Activated naive CD4-positive, alpha-beta T cell treated with anti-CD3 and anti-CD28 coated beads for 36 hours (primary cell): ENCODE measurements at regions not wholly inside any gene's neighbourhood (a gene's known extent, or its start where the extent isn't known, plus 50 kb on each side); places are given as distances from the start of the nearest gene placed in this dataset.

ENCODE experiments used
- CTCF ChIA-PET: fragments of 350-600 bp; sonication (Branson Sonifier 250); formaldehyde crosslinking; loops from one replicate; lab custom pipeline; 2021; ENCODE audit warnings: antibody characterized with exemption; lab: Charles Lee
- DNase-seq: peaks from one replicate; pipeline ENCODE4 v3.0.0-alpha.2; 2020
- H3K27ac Mint-ChIP-seq: one replicate; pipeline ENCODE4 v1.8.0; 2021; ENCODE audit warnings: mild to moderate bottlenecking, mixed read lengths
- H3K27me3 Mint-ChIP-seq: one replicate; pipeline ENCODE4 v1.8.0; 2021; ENCODE audit warnings: low read depth, mixed read lengths
- H3K36me3 Mint-ChIP-seq: one replicate; pipeline ENCODE4 v1.8.0; 2021; ENCODE audit warnings: low read depth, mixed read lengths
- H3K4me1 Mint-ChIP-seq: one replicate; pipeline ENCODE4 v1.8.0; 2021; ENCODE audit warnings: low read depth, mixed read lengths
- H3K4me3 Mint-ChIP-seq: one replicate; pipeline ENCODE4 v1.8.0; 2021; ENCODE audit warnings: mild to moderate bottlenecking, moderate library complexity, mixed read lengths
- H3K9me3 Mint-ChIP-seq: one replicate; pipeline ENCODE4 v1.8.0; 2021; ENCODE audit warnings: mixed read lengths
- intact Hi-C: fragments of 100-400 bp; cut with micrococcal nuclease; formaldehyde crosslinking; loops from one replicate; pipeline ENCODE4 v1.15.1; 2023

DNA sequence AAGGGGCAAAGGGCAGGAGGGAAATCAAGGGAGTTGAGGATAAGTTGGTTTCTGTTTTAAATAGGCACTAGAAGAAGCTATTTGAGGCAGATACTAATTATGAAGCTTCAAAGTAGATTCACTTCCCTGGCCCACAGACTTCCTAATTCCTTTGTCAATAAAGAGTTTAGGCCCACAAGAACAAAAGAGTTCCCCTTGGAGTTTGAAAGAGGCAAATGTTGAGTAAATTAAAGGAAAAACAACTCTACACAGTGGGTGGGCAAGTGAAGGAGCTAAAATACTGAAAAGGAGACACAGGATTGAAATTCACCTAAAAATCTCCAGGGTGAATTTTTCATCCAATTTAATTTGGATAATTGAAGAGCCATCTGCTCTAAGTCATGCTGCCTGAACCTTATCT is 411.7 kb upstream of the RORA start:
- Mint-ChIP-seq H3K36me3 (no peaks in the 10 kb centered on the region), H3K27me3 (peaks cover 22% of the 10 kb centered on the region), H3K9me3 (no peaks in the 10 kb centered on the region), H3K4me1 (no peaks in the 10 kb centered on the region), H3K27ac (no peak overlapping the region), H3K4me3 (no peak overlapping the region)
- no peak for DNase-seq
- intact Hi-C loops, result no loop called here
- CTCF ChIA-PET, result interaction anchor here (1.0 kb wide), 1 partner anchor 193 kb away, joined by 3 read pairs; no protein-coding TSS in a partner anchor

- H3K4me1 Mint-ChIP-seq, result no peaks in the 10 kb centered on the region
- no peaks in the 10 kb centered on the region for H3K9me3 Mint-ChIP-seq
- CTCF ChIA-PET, result no interaction called here
- intact Hi-C loops, result no loop called here
- H3K27ac Mint-ChIP-seq, result no peak overlapping the region
- no peak overlapping the region for H3K4me3 Mint-ChIP-seq
- H3K27me3 Mint-ChIP-seq, result peaks cover 19% of the 10 kb centered on the region
- H3K36me3 Mint-ChIP-seq, result no peaks in the 10 kb centered on the region
- DNase-seq, result no peak
These were observed 410.4 kb upstream of the RORA start for GRCh38 chr15:61639491-61639890.

DNA sequence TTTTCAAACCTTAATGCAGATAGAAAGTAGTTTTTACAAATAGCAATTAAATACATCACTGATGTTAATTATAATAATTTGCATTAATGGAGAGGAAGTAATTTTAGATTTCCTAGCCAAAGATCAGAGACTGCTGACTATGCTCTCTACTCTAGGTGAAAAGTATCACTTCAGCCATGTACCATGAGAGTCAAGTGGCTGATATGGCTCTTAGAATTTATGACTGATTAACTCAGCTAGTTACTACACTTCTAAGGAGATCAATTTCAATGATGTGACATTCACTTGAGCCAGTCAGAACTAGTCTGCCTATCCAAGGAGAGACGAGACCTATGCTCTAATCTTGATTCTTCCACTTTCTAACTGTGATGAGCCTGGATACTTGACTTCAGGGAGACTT is 405.7 kb upstream of the RORA start:
- intact Hi-C loops, result no loop called here
- H3K4me1 Mint-ChIP-seq, result no peaks in the 10 kb centered on the region
- CTCF ChIA-PET, result interaction anchor here (0.6 to 1.4 kb wide), 2 partner anchors 13 to 1055 kb away, joined by 3 to 4 read pairs; no protein-coding TSS in a partner anchor
- H3K36me3 Mint-ChIP-seq, result no peaks in the 10 kb centered on the region
- no peak overlapping the region for H3K27ac Mint-ChIP-seq
- no peaks in the 10 kb centered on the region for H3K9me3 Mint-ChIP-seq
- no peak overlapping the region for H3K4me3 Mint-ChIP-seq
- DNase-seq, result no peak
- H3K27me3 Mint-ChIP-seq, result peaks cover 23% of the 10 kb centered on the region

DNA sequence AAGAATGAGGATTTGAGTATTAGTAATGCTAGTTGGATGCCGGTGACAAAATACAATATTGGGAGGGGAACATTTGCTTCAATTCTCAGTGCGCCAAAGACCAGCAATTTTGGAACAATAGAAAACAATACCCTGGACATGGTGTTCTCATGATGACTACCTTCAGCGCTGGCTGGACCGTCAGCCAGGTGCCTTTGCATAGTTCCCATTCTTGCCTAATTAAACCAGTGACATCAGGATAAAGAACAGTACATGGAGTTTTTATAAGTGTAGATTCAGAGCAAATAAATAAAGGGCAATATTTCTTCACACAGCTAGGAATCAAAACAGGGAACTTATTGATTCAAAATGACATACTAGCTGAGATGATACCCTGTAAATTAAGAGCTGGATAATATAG is 404.8 kb upstream of the RORA start:
- Mint-ChIP-seq H3K27me3 (peaks cover 23% of the 10 kb centered on the region), H3K4me3 (no peak overlapping the region), H3K27ac (no peak overlapping the region), H3K36me3 (no peaks in the 10 kb centered on the region), H3K4me1 (no peaks in the 10 kb centered on the region), H3K9me3 (no peaks in the 10 kb centered on the region)
- intact Hi-C loops, result no loop called here
- DNase-seq, result no peak
- CTCF ChIA-PET, result interaction anchor here (0.6 to 1.4 kb wide), 2 partner anchors 12 to 1054 kb away, joined by 3 to 4 read pairs; no protein-coding TSS in a partner anchor

DNA sequence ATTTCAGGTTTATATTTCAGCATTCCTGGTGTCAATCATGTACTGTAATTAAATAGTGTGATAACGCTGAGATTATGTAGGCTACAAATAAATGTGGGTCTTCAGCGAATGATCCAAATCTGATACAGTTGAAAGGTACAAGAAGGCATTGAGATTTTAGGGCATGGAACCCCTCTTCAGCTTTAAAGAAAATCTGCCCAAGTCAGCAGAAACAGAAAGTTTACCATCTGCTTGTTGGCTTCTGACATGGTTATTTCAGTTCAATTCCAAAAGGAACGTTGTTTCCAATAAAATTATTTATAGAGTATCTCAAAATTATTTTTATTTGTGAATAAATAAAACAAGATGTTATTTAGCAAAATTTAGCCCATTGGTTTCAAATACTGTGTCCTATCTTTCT is 400.2 kb upstream of the RORA start:
- intact Hi-C loops, result no loop called here
- peaks cover 18% of the 10 kb centered on the region for H3K27me3 Mint-ChIP-seq
- CTCF ChIA-PET, result no interaction called here

GRCh38 chr15:61624950-61625349 is 395.8 kb upstream of the RORA start:
- no peak overlapping the region for H3K27ac Mint-ChIP-seq
- no peaks in the 10 kb centered on the region for H3K9me3 Mint-ChIP-seq
- no peak for DNase-seq
- no peak overlapping the region for H3K4me3 Mint-ChIP-seq
- intact Hi-C loops, result no loop called here
- H3K4me1 Mint-ChIP-seq, result no peaks in the 10 kb centered on the region
- no peaks in the 10 kb centered on the region for H3K36me3 Mint-ChIP-seq
- H3K27me3 Mint-ChIP-seq, result peaks cover 18% of the 10 kb centered on the region
- CTCF ChIA-PET, result no interaction called here

More for the DNA sequence above, 400.2 kb upstream of the RORA start:
- Mint-ChIP-seq H3K27ac (no peak overlapping the region), H3K36me3 (no peaks in the 10 kb centered on the region), H3K4me3 (no peak overlapping the region), H3K9me3 (no peaks in the 10 kb centered on the region), H3K4me1 (no peaks in the 10 kb centered on the region)
- no peak for DNase-seq

DNA sequence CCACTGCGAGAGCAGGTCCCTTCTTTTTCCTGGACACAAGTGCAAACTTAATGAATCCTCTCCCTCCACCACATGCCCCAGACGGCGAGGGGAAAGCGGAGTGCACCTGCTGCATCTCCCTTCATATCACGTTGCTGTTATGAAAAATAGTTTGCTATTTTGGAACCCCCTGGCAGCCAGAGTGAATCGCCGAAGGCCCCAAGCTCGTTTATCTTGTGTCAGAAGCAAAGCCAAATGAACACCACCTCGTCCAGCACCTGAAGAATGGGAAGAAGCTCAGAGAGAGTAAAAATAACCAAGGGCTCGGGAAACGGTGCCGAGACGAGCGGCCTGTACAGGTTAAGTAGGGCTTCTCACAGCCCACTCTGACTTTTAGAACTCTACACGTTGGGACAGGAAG is 394.6 kb upstream of the RORA start:
- H3K4me1 Mint-ChIP-seq, result no peaks in the 10 kb centered on the region
- H3K27me3 Mint-ChIP-seq, result peaks cover 18% of the 10 kb centered on the region
- H3K27ac Mint-ChIP-seq, result no peak overlapping the region
- no peaks in the 10 kb centered on the region for H3K9me3 Mint-ChIP-seq
- H3K36me3 Mint-ChIP-seq, result no peaks in the 10 kb centered on the region
- H3K4me3 Mint-ChIP-seq, result no peak overlapping the region
- intact Hi-C loops, result no loop called here
- DNase-seq, result no peak
- CTCF ChIA-PET, result no interaction called here

DNA sequence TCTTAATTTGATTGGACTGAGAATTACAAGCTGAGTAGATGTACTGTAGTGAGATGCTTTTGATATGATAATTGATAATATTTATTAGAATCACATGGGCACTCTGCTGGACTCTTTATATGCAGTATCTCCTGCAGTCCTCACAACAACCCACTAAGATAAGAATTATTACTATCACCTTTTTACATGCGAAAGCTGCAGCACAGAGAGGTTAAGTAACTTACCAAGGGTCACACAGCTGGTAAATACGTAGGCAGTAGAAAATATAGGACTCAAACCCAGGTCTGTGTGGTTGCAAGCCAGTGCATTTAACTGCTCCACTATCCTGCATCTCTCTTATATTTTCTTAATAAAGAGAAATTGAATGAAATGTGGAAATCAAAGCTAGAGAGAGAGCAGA is 392.8 kb upstream of the RORA start:
- no peak for DNase-seq
- Mint-ChIP-seq H3K27me3 (peaks cover 15% of the 10 kb centered on the region), H3K36me3 (no peaks in the 10 kb centered on the region), H3K4me1 (no peaks in the 10 kb centered on the region), H3K27ac (no peak overlapping the region), H3K4me3 (no peak overlapping the region), H3K9me3 (peaks cover 5% of the 10 kb centered on the region)
- intact Hi-C loops, result loop anchor here (2.0 kb wide), 1 partner anchor 455 kb away; no protein-coding TSS in a partner anchor
- CTCF ChIA-PET, result interaction anchor here (0.7 to 1.4 kb wide), 5 partner anchors 13 to 454 kb away, joined by 3 to 4 read pairs (median 3); no protein-coding TSS in a partner anchor

DNA sequence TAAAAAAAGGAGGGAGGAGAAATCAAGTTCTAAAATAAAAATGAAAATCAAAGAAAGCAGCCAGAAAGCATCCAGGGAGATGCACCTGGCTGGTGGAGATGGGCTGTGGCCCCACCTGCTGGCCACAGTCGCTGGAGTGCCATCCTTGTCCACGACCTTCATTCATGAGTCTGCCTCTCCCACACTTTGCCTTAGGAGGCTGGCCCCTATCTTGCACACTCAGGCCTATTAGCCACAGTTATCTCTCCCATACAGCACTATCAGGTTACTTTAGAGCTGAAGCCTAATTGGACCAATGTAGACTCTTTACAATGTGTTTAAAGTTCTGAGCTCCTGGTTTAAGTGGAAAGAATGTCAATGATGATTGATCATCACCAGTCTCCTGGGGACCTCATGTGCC is 392.0 kb upstream of the RORA start:
- peaks cover 9% of the 10 kb centered on the region for H3K9me3 Mint-ChIP-seq
- CTCF ChIA-PET, result interaction anchor here (0.7 to 1.4 kb wide), 5 partner anchors 14 to 1244 kb away, joined by 3 to 4 read pairs (median 3); no protein-coding TSS in a partner anchor
- peak; percentile 32 for DNase-seq
- H3K27me3 Mint-ChIP-seq, result peaks cover 11% of the 10 kb centered on the region
- no peak overlapping the region for H3K27ac Mint-ChIP-seq
- intact Hi-C loops, result loop anchor here (2.0 kb wide), 1 partner anchor 454 kb away; no protein-coding TSS in a partner anchor
- H3K4me3 Mint-ChIP-seq, result no peak overlapping the region
- no peaks in the 10 kb centered on the region for H3K4me1 Mint-ChIP-seq
- H3K36me3 Mint-ChIP-seq, result no peaks in the 10 kb centered on the region

- intact Hi-C loops, result loop anchor here (2.0 kb wide), 1 partner anchor 453 kb away; no protein-coding TSS in a partner anchor
- Mint-ChIP-seq H3K27me3 (peaks cover 11% of the 10 kb centered on the region), H3K4me3 (no peak overlapping the region), H3K27ac (no peak overlapping the region), H3K9me3 (peaks cover 13% of the 10 kb centered on the region), H3K36me3 (no peaks in the 10 kb centered on the region), H3K4me1 (no peaks in the 10 kb centered on the region)
- DNase-seq, result no peak
- CTCF ChIA-PET, result interaction anchor here (0.8 to 1.0 kb wide), 4 partner anchors 425 to 454 kb away, joined by 3 to 4 read pairs (median 4); no protein-coding TSS in a partner anchor
These were observed 391.0 kb upstream of the RORA start for GRCh38 chr15:61620151-61620550.

DNA sequence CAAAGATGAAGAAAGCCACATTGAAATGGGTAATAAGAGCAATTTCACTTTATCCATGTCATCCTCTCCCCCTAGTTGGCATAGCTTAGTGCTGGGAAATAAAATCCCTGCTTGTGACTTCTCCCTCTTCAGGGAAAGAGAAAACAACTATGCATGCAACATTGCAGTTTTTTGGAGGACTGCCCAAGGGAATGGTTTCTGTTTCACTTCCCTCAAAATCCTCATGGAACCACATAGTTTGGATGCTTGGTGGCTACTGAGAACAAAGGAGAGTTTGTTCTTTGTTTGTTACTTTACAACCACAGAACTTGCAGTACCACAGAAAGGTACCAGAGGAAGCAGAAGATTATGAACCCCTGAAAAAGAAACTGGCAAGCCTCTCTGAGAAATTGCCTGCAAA is 384.6 kb upstream of the RORA start:
- H3K9me3 Mint-ChIP-seq, result peaks cover 25% of the 10 kb centered on the region
- H3K27me3 Mint-ChIP-seq, result peaks cover 19% of the 10 kb centered on the region
- no peak overlapping the region for H3K27ac Mint-ChIP-seq
- H3K4me1 Mint-ChIP-seq, result no peaks in the 10 kb centered on the region
- CTCF ChIA-PET, result no interaction called here
- intact Hi-C loops, result no loop called here
- no peak for DNase-seq
- no peak overlapping the region for H3K4me3 Mint-ChIP-seq
- no peaks in the 10 kb centered on the region for H3K36me3 Mint-ChIP-seq

DNA sequence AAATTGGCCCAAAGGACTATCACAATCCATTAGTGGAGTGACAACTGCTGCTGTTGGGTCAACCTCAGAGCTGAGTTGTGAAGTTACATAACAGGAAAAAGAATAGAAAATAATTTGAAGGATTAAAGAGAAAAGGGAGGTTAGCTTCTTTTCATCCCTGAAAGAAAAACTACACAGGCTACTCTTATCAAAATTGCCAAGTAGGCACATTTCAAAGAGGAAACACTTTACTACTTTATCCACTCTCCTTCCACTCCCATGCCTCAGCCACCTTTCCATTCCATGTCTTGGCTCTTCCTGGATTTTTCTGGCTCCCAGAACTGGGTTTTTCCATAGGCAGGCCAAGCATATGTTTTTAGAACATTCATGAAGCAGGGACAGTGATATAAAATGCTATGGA is 384.0 kb upstream of the RORA start:
- Mint-ChIP-seq H3K4me3 (no peak overlapping the region), H3K9me3 (peaks cover 25% of the 10 kb centered on the region), H3K36me3 (no peaks in the 10 kb centered on the region), H3K27ac (no peak overlapping the region), H3K27me3 (peaks cover 19% of the 10 kb centered on the region), H3K4me1 (no peaks in the 10 kb centered on the region)
- intact Hi-C loops, result no loop called here
- CTCF ChIA-PET, result interaction anchor here (0.6 kb wide), 1 partner anchor 1892 kb away, joined by 3 read pairs; no protein-coding TSS in a partner anchor
- DNase-seq, result no peak

DNA sequence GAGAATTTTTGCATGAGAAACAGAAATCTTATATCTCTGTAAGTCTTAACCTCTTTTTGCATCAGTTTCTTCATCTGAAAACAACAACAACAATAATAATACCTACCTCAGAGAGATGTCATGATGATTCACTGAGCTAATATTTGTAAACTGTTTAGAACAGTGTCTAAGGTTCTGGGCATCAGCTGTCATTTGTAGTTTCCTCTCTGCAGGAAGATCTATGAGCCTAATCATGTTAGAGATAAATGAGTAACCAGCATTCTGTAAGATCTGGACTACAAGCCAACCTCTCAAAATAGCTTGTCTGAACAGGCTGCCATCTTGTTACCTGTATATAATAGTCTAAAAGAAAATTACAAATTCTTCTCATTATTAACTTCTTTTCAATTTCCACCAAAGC is 383.0 kb upstream of the RORA start:
- CTCF ChIA-PET, result no interaction called here
- Mint-ChIP-seq H3K27me3 (peaks cover 20% of the 10 kb centered on the region), H3K36me3 (no peaks in the 10 kb centered on the region), H3K9me3 (peaks cover 22% of the 10 kb centered on the region), H3K27ac (no peak overlapping the region), H3K4me1 (no peaks in the 10 kb centered on the region), H3K4me3 (no peak overlapping the region)
- DNase-seq, result no peak
- intact Hi-C loops, result no loop called here
